ENCODE measurements at regions not wholly inside any gene's neighbourhood (a gene's known extent, or its start where the extent isn't known, plus 50 kb on each side); places are given as distances from the start of the nearest gene placed in this dataset.

DNA sequence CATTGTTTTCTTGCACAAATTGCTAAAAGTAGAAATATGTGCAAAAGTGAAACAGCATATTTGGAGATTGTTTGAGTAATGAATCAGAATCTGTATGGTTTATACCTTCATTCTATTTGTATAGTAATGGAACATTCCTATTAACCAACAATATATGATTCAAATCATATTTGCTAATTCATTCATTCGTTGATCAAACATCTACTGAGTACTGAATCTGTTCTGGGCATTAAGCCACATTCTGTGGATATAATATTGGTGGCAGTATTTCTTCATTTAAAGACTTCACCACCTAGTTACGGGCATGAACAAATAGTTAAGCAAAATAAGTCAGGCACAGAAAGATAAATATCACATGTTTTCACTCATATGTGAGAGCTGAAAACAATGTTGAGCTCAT lies 385.7 kb downstream of the MTRR start:
- WGBS, 2 donors, result 76 to 81% methylated on average over 2 of the region's 2 CpGs
- intact Hi-C loops (cut with DNase I; ENCODE audit: low total_unique reads), result no loop called here

DNA sequence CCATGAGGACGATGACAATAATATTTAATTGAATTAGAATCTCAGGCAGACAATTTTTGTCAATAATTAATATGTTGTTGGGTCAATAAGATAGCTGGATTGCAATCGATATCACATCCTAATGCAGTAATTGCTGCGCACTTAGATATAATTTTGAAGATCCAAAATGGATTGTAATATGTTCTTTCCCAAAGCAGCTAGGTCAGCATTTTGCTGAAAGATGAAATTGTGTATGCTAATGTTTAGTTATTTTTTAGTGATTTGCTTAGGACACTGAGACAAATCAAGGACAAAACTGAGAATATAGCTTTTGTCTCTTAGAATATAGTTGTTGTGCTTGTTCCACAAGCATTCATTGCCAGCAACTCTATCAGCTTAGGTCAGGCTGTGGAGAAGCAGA lies 389.9 kb downstream of the MTRR start:
- H3K36me3 ChIP-seq (ENCODE audit: low read depth, missing control alignments), result no peaks in the 10 kb centered on the region
- no peak for DNase-seq

More for the DNA sequence above, 385.7 kb downstream of the MTRR start:
- no peaks in the 10 kb centered on the region for H3K27me3 ChIP-seq
- no peak overlapping the region for H3K4me3 ChIP-seq
- TF ChIP-seq, protein P1, sequence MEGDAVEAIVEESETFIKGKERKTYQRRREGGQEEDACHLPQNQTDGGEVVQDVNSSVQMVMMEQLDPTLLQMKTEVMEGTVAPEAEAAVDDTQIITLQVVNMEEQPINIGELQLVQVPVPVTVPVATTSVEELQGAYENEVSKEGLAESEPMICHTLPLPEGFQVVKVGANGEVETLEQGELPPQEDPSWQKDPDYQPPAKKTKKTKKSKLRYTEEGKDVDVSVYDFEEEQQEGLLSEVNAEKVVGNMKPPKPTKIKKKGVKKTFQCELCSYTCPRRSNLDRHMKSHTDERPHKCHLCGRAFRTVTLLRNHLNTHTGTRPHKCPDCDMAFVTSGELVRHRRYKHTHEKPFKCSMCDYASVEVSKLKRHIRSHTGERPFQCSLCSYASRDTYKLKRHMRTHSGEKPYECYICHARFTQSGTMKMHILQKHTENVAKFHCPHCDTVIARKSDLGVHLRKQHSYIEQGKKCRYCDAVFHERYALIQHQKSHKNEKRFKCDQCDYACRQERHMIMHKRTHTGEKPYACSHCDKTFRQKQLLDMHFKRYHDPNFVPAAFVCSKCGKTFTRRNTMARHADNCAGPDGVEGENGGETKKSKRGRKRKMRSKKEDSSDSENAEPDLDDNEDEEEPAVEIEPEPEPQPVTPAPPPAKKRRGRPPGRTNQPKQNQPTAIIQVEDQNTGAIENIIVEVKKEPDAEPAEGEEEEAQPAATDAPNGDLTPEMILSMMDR (IDR thresholded peaks at IDR 0.05), result no peak
- no peak for TF ChIP-seq POLR2A (IDR thresholded peaks at IDR 0.05)
- H3K27ac ChIP-seq, result no peak overlapping the region
- DNase-seq, result no peak
- no peaks in the 10 kb centered on the region for H3K4me1 ChIP-seq
- no peaks in the 10 kb centered on the region for H3K36me3 ChIP-seq (ENCODE audit: low read depth, missing control alignments)
- H3K9me3 ChIP-seq, result no peaks in the 10 kb centered on the region

DNA sequence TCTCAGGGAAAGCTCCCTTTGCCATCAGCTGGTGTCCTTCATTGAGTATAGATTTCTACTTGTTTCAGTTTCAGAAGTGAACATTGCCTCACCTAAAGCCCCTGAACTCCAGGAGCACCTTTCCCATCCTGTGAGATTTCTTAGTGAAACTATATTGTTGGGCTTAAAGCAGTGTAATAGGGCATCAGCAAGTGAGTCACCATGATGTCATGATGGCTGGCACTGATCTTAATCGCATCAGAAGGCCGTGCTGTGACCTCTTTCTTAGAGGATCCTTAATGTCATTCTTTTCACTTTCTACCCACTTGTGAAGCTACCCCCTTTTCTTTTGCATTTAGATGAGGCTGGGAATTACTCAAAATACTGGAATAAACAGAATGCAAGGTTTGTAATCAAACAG lies 401.3 kb downstream of the MTRR start:
- Histone ChIP-seq H3K36me3 (ENCODE audit: low read depth, missing control alignments) (no peaks in the 10 kb centered on the region), H3K4me1 (no peaks in the 10 kb centered on the region), H3K4me3 (no peak overlapping the region), H3K27ac (no peak overlapping the region), H3K27me3 (no peaks in the 10 kb centered on the region), H3K9me3 (no peaks in the 10 kb centered on the region)
- TF ChIP-seq POLR2A (IDR thresholded peaks at IDR 0.05), result no peak
- TF ChIP-seq, protein P1 (IDR thresholded peaks at IDR 0.05), result no peak
- 77 to 89% methylated on average over 2 of the region's 2 CpGs for WGBS, 2 donors
- no peak for DNase-seq
- intact Hi-C loops (cut with DNase I; ENCODE audit: low total_unique reads), result no loop called here

More for the DNA sequence above, 389.9 kb downstream of the MTRR start:
- no peaks in the 10 kb centered on the region for H3K27me3 ChIP-seq
- TF ChIP-seq, protein P1 (IDR thresholded peaks at IDR 0.05), result no peak
- TF ChIP-seq POLR2A (IDR thresholded peaks at IDR 0.05), result no peak
- H3K4me3 ChIP-seq, result no peak overlapping the region
- H3K4me1 ChIP-seq, result no peaks in the 10 kb centered on the region
- intact Hi-C loops (cut with DNase I; ENCODE audit: low total_unique reads), result no loop called here
- no peaks in the 10 kb centered on the region for H3K9me3 ChIP-seq
- 87 to 90% methylated on average over 3 of the region's 3 CpGs for WGBS, 2 donors
- H3K27ac ChIP-seq, result no peak overlapping the region

DNA sequence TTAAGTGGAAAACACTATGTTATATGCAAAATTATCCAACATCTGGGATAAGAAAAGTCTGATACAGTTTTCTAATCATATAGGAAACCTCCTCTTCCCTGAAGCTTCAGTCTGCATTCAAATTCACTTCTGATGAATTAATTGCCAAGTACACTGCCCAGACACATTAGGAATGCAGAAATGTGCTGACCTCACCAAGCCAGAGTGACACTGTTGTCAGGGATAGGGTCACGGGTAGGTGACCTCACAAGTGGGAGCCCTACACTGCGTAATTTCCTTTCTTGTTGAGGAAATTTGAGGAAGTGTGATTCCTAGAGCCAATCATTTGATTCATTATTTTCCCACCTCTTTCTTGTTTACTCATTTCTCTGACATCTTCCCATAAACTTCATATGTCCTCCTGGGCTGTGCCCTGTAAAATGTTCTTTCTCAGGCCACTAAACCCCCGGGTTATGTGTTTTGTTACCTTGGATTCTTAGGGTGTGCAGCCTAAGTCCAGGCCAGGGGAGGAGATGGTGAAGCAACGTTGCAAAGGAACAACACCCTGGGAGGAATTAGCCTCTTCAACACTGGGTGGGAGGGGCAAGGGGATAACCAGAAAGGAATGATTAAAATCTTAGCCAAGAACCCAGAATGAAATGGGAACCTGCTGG lies 411.9 kb downstream of the MTRR start:
- H3K27me3 ChIP-seq, result no peaks in the 10 kb centered on the region
- intact Hi-C loops (cut with DNase I; ENCODE audit: low total_unique reads), result no loop called here
- H3K4me3 ChIP-seq, result no peak overlapping the region
- DNase-seq, result no peak
- H3K9me3 ChIP-seq, result no peaks in the 10 kb centered on the region
- no peaks in the 10 kb centered on the region for H3K36me3 ChIP-seq (ENCODE audit: low read depth, missing control alignments)
- no peak for TF ChIP-seq POLR2A (IDR thresholded peaks at IDR 0.05)
- TF ChIP-seq, protein P1 (IDR thresholded peaks at IDR 0.05), result no peak
- H3K27ac ChIP-seq, result no peak overlapping the region
- WGBS, 2 donors, result 58 to 68% methylated on average over 4 of the region's 4 CpGs
- H3K4me1 ChIP-seq, result no peaks in the 10 kb centered on the region

DNA sequence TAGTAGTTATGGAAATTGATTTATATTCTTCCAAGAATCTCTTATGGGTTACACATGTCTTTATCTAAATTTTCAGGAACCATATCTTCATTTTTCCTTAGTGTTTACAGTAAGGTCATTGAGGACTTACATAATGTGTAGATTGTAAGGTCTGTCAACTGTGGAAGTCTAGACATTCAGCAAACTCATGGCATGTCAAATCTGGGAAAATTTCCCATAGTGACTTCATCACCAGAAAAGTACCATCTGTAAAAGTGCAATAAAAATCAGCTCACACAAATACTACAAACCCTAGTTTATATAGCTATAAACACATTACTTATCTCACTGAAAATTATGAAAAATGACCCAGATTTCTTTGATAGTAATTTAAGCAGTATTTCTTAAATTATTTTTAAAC lies 419.4 kb downstream of the MTRR start:
- intact Hi-C loops (cut with DNase I; ENCODE audit: low total_unique reads), result no loop called here
- Histone ChIP-seq H3K9me3 (no peaks in the 10 kb centered on the region), H3K4me1 (no peaks in the 10 kb centered on the region), H3K36me3 (ENCODE audit: low read depth, missing control alignments) (no peaks in the 10 kb centered on the region), H3K27ac (no peak overlapping the region), H3K27me3 (no peaks in the 10 kb centered on the region), H3K4me3 (no peak overlapping the region)
- DNase-seq, result no peak
- no peak for TF ChIP-seq POLR2A (IDR thresholded peaks at IDR 0.05)
- TF ChIP-seq, protein P1 (IDR thresholded peaks at IDR 0.05), result no peak
